GM12874 (cell line): ENCODE measurements at regions not wholly inside any gene's neighbourhood (a gene's known extent, or its start where the extent isn't known, plus 50 kb on each side); places are given as distances from the start of the nearest gene placed in this dataset.

ENCODE experiments used
- TF ChIP-seq, protein P1 (sequence below): IDR thresholded peaks from 2 replicates; pipeline ENCODE4 v1.5.1; 2011; ENCODE audit warnings: low read depth, mild to moderate bottlenecking, control low read depth, low read length, moderate library complexity; ENCODE audit not compliant: insufficient read depth

DNA sequence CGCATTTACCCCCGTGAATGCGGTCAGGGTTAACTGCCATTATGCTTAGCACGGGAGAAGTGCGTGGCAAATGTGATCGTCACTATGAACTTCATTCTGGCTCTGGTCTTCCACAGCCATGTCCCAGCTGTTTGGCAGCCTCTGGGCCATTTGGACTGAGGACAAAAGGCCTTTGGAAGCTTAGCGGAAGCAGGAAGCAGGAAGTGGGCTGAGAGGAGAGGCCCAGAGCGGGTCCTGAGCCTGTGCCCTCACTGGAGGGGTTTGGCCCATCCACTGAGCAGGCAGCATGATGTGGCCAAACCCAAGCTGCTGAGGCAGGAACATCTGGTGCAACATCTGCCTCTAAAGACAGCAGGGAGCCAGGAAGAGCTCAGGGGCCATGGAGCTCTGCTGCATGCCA lies 345.9 kb downstream of the C16orf95 start:
- TF ChIP-seq, protein P1, sequence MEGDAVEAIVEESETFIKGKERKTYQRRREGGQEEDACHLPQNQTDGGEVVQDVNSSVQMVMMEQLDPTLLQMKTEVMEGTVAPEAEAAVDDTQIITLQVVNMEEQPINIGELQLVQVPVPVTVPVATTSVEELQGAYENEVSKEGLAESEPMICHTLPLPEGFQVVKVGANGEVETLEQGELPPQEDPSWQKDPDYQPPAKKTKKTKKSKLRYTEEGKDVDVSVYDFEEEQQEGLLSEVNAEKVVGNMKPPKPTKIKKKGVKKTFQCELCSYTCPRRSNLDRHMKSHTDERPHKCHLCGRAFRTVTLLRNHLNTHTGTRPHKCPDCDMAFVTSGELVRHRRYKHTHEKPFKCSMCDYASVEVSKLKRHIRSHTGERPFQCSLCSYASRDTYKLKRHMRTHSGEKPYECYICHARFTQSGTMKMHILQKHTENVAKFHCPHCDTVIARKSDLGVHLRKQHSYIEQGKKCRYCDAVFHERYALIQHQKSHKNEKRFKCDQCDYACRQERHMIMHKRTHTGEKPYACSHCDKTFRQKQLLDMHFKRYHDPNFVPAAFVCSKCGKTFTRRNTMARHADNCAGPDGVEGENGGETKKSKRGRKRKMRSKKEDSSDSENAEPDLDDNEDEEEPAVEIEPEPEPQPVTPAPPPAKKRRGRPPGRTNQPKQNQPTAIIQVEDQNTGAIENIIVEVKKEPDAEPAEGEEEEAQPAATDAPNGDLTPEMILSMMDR: no peak

DNA sequence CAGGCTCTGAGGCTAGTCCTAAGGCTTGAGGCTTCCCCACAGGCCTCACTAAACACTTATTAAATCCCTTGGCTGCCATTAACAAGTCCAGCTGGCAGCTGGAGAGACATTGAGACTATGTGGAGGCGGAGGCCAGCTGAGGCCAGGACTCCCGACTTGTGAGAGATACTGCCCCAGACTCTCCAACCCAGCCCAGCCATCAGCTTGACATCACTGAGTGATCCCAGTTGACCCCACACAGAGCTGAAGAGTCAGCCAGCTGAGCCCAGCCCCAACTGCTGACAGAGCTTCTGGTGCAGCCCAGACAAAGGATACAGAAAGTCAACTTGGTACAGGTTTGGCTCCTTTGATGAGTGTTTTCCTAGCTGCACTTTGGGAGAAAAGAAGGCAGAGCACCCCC lies 343.1 kb downstream of the C16orf95 start:
- TF ChIP-seq, protein P1: no peak

DNA sequence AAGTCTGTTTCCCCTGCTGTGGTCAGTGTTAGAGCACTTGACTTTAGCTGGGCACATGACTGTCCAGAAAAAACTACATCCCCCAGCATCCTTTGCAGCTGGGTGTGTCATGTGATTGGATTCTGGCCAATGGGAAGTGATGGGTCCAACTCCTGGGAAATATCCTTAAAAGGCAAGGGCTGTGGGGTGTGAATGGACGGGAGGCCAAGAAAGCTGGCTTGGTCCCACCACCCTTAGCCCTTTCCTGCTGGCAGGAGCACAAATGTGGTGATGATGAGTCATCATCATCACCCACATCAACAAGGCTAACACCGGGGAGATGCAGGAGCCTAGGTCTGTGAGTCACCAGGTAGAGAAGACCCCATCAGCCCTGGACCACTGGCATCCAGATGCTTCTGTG lies 341.7 kb downstream of the C16orf95 start:
- TF ChIP-seq, protein P1: no peak

DNA sequence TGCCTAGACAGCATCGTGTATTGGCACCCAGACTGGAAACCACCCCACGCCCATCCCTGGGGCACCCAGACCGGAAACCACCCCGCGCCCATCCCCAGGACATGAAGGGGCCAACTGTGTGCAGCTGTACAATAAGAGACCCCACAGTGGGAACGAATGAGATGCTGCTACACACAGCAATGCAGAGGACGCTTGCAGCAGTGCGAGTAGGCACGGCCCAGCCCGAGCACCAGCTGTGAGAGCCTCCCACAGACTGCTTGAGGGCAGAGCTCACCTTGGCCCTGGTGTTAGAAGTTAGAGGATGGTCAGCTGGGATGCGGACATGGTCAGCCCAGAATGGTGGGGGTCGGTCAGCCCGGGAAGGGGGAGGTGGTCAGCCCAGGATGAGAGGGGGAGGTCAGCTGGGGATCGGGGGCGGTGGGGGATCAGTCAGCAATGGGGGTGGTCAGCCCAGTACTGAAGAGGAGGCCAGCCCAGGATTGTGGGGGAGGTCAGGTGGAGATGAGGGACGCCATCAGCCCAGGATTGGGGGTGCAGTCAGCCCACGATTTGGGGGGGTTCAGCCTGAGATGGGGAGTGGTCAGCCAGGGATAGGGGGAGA lies 340.0 kb downstream of the C16orf95 start:
- TF ChIP-seq, protein P1: no peak

DNA sequence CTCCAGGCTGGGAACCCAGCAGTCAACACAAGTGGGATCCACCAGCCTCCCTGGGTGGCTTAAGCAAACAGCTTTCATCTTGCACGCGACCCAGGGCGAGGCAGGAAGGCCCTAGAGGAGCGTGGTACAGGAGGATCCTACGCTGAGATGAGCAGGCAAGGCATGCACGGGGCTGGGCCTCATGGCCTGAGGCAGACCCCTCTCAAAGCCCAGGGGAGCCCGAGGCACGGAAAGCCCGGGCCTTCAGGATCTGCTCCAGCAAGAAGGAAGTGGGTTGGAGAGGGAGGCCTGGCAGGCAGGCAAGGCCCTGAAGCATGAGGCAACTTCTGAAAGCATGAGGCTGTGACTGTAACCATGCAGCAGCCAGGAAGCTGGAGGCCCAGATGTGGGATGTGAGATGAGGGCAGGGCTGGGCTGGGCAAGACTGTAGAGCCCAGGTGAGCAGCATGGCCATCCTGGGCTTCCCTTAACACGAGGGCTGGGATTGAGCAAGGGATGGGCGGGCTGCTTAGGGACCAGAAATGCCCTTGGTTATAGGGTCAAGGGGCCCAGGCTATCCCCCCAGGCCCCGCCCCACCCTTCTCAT lies 338.7 kb downstream of the C16orf95 start:
- TF ChIP-seq, protein P1: no peak

DNA sequence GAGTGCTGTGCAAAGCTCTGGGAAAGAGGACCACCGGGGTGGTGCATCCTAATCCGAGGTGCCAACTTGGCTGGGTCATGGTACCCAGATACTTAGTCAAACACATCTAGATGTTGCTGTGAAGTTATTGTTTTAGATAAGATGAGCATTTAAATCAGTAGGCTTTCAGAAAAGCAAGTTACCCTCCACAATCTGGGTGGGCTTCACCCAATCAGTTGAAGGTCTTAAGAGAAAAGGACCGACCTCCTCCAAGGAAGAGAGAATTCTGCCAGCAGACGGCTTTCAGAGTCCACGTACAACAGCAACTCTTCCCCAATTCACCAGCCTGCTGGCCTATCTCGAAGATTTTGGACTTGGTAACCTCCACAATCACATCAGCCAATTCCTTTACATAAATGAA lies 338.1 kb downstream of the C16orf95 start:
- TF ChIP-seq, protein P1: no peak

DNA sequence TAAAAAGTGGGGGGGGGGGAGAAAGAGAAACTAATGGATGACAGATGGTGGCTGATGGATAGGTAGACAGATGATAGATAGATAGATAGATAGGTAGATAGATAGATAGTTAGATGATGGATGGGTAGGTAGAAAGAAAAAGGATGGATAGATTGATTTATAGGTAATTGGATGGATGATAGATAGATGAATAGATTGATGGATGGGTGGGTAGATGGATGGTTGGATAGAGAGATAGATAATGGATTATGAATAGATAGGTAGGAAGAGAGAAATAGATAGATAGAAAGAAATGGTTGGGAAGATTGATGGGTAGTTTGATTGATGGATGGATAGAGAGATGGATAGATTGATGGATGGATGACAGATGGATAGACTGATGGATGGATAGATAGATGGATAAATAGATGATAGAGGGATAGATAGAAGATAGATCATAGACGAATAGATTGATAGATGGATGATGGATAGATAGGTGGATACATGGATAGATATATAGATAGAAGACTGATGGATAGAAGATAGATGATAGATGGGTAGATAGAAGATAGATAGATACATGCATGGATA lies 337.1 kb downstream of the C16orf95 start:
- TF ChIP-seq, protein P1: no peak
